MV-4-11 (cell line): ENCODE measurements at regions not wholly inside any gene's neighbourhood (a gene's known extent, or its start where the extent isn't known, plus 50 kb on each side); places are given as distances from the start of the nearest gene placed in this dataset.
"Not testable (repeated sequence)": the region's sequence is repeated elsewhere in the genome, so short reads cannot be mapped to it uniquely, and the experiment has no call there.

Experiments
- DNase-seq: peaks from one replicate; lab custom pipeline; 2025; lab: John Stamatoyannopoulos, UW

DNA sequence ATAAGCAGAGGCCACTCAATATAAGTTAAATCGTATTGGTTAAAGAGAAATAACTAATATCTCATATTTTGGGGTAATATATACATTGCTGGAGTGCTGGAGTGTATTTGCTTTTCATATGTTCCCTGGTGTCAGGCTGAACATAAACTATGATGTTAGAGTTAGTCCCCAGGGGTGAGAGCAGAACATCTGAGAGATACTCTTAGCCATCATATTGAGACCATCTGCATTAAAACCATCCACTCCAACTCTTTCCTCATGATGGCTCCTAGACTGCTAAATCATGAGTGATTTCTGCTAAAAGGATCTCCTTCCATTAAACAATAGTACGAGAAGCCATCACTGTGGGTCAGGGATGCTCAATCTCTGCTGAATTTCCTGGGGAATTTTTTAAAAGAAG, 436.2 kb downstream of the DTWD2 start:
- DNase-seq, result no peak

DNA sequence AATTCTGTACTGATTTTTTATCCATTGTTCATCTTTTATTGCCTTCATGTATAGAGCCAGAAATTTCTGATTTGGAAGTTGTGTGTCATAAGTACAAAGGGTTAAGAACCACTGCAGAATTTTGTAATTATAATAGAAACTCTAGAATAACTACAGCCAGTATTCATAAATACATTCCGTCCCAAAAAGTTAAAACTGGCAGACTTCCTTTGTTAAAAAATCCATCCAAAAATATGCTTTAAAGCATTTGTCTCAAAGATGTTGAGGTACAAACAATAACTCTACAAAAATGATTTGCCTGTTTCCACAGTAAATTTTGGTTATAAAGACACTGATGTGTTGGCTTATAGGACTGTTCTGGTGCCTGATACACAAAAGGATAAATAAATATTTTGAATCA, 436.6 kb downstream of the DTWD2 start:
- DNase-seq, result no peak

DNA sequence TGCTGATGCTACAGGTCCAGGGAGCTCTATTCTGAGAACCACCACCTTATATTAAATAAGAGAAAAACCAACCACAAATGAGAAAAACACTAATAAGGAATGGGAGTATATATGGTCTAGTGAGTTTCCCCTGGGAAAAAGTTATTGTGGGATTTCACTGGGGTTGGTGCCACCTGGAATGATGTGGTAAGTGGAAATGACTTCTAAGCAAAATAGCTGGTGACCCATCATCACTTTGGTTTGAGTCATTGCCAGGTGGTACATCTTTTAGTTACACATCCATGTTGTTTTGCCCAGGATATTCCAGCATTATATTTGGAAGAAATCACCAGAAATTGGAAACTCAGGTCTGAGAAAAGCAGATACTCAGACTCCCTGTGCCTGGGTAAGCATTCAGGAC, 437.3 kb downstream of the DTWD2 start:
- no peak for DNase-seq

- DNase-seq, result peak; percentile 83
These were observed 439.3 kb downstream of the DTWD2 start for GRCh38 chr5:118548761-118549720.

GRCh38 chr5:118545470-118545869, 442.9 kb downstream of the DTWD2 start:
- no peak for DNase-seq

- peak; percentile 46 for DNase-seq
These were observed 443.4 kb downstream of the DTWD2 start for GRCh38 chr5:118544887-118545449.

GRCh38 chr5:118533923-118534322, 454.4 kb downstream of the DTWD2 start:
- DNase-seq, result no peak

- peak; percentile 53 for DNase-seq
These were observed 455.2 kb downstream of the DTWD2 start for GRCh38 chr5:118533156-118533555.

- no peak for DNase-seq
These were observed 457.1 kb downstream of the DTWD2 start for GRCh38 chr5:118531276-118531675.

DNA sequence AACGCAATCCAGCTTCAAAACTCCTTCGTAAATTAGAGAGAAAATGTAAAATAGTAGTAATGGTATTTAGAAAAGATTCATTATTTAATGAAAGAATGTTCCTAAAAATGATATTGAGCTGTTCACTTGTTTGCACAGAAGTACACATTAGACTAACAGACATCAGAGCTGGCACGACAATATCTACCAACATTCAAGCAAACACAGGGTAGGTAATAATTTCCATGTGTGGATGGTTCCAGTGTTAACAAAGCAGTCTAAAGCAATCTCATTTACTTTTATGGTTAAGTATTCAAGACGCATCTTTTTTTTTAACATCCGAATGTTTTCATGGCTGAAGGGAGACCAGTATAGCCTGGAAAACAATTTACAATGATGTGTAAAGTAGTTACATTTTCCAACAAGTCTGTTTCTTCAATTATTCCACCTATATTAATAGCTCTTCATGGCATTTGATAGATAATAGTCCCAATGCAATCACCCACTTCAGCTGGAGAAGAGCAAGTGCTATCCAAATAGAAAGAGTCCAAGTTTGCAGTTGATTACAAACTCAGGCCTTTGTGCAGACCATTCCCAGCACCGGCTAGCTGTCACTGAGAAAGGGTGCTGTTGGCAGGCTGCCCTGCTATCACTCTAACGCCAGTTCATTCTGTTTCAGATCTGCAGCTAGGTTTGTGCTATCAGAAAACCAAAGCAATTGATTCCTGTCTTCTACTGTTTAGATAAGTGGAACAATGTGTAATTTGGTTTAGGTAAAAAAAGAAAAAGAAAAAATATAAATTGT, 458.8 kb downstream of the DTWD2 start:
- no peak for DNase-seq

DNA sequence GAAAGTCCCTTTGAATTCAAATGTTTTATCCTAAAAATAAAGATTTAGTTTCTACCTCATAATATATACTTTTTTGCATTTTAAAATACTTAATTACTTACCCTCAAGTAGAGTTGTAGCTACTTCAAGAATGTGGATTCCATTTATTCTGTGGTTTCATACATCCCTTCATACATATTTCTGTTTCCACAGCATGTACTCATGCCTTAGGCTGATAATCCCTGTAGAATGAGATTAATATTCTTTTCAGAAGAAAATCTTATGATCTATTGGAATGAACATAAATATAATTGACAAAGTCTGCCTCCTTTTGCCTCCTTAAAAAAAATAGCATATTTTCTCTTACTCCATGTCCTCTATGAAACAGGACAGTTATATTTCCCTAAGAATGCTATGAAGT, 465.7 kb downstream of the DTWD2 start:
- no peak for DNase-seq

DNA sequence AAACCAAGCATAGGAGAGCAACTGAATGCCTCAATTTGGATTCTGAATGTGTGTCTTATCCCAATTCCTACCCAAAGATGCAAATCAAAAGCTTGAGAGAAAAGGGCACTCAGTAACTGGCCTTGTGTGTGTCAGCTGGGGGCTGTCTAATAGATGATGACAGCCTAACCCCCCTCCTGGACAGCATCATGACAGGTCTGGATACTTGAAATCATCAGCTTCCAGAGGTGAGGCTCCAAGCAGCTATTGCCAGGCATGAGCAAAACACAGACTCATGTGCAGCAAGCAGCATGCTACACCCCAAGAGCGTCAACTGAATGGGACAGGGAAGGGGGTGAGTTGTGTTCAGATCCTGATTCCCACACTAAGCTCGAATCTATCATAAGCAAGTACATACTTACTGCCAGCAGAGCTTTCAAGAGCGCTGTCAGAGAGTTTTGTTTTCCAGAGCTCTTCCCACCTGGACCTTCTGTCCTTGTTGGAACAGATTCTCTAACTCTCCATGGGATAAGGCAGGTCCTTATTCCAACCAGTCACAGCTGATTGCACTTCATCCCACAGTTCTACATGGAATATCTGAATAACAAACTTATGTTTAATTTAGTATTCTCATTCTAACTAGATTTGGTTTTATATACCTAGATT, 467.5 kb downstream of the DTWD2 start:
- DNase-seq, result no peak

DNA sequence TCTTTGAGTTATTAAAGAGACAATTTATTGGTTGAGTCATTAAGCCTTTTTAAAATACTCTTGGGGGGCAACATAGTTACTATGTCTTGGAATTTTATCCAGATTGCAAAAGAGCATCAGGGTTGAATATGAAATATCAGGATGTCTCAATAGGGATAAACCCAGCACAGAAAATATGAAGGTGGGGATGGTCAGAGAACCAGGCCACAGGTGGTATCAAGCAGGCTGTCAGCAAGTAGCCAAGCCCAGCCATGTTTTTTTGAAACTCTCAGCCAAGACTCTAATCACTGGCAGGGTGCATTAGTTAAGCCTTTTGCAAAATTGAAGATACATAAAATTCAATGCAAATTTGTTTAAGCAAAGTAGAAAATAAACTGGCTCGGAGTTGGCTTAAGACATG, 468.9 kb downstream of the DTWD2 start:
- no peak for DNase-seq

DNA sequence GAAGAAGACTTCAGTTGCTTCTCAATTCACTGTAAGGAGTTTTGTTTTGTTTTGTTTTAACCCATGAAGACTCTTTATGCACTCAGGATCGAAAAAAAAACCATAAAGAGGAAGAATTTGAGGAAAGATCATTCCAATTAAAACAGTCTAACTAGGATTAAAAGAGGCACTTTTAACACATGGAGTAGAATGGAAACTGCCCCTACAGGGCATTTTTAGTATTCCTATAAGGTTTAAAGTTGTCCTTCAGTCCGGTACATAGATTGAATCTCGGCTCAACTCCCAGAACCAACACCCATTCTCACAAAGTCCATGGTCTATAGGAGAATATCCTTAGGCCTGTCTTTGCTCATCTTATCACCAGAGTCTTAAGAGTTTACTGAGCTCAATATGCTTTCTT, 469.6 kb downstream of the DTWD2 start:
- no peak for DNase-seq

- no peak for DNase-seq
These were observed 476.5 kb downstream of the DTWD2 start for GRCh38 chr5:118511846-118512245.

- DNase-seq, result peak; percentile 94
These were observed 482.0 kb downstream of the DTWD2 start for GRCh38 chr5:118506217-118506852.

DNA sequence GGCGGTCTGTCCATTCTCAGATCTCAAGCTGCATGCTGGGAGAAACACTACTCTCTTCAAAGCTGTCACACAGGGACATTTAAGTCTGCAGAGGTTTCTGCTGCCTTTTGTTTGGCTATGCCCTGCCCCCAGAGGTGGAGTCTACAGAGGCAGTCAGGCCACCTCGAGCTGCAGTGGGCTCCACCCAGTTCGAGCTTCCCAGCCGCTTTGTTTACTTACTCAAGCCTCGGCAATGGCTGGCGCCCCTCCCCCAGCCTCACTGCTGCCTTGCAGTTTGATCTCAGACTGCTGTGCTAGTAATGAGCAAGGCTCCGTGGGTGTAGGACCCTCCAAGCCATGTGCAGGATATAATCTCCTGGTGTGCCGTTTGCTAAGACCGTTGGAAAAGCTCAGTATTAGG, 486.1 kb downstream of the DTWD2 start:
- not testable (repeated sequence) for DNase-seq

DNA sequence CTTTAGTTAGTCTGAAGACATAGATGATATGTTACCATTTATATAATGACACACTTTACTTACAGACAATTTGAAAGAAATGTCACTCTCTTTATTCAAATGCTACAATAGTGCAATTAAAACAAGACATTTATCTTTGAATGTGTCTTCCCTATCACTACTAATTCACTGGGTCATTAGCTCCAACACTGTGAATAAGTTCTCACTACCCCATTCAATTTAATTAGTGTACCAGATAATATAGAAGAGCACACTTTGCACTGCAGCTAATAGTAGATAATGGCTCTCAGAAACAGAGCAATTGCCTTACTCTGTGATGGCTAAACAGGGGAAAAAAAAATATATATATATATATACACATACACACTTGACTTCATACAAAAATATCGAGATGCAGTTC, 497.0 kb downstream of the DTWD2 start:
- DNase-seq, result no peak

GRCh38 chr5:118486647-118487225, 501.6 kb downstream of the DTWD2 start:
- no peak for DNase-seq

DNA sequence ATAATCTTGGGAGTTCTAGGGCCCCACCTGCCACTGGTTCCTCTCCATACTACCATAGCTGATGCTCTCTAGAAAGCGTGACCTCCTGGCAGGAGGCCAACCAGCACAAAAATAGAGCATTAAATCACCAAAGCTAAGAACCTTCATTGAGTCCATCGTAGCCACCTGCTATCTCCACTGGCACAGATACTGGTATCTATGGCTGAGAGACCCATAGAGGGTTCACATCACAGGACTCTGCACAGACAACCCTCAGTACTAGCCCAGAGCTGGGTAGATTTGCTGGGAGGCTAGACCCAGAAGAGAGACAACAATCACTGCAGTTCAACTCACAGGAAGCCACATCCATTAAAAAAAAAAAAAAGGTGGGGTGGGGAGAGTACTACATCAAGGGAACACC, 509.1 kb downstream of the DTWD2 start:
- no peak for DNase-seq

GRCh38 chr5:118478852-118479251, 509.5 kb downstream of the DTWD2 start:
- no peak for DNase-seq
